ENCODE measurements at regions not wholly inside any gene's neighbourhood (a gene's known extent, or its start where the extent isn't known, plus 50 kb on each side); places are given as distances from the start of the nearest gene placed in this dataset.
A peak's percentile ranks its signal among the peaks of the same experiment; 100 is the strongest.

DNA sequence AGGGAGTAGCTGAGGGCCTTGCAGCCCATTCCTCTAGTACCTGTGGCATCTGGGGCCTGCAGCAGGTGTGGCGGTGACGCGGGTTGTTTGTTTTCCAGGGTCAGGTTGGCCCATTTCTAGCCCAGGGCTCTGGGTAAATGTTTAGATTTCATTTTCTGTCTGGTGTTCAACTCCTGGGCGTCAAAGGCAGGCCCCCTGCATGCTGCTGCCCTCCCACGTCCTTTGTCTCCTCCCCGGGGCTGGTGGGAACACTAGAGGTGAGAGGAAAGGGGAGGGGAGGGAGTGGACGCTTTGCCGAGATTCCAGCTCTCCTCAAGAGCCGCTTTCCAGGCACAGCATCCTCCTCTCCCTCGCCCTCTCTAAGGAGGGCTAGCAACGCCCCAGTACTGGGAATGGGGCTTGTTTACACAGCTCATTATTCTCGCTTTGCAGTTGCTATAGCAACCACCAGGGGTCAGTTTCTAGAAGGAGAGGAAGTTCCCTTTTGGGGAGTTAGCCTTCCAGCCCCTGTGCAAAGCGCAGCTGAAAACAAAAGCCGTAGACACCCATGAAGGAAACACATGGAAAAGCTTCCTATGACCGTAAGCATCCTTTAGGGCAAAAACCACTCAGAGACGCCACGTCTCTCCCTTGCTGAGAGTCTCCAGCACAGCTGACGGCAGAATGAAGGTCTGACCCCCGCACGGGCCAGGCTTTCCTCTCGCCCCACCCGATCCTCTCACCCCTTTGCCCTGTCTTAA, 170.6 kb downstream of the LY86 start (continued):
- no peak for TF ChIP-seq NCOA6 (IDR thresholded peaks at IDR 0.05)
- TF ChIP-seq ZKSCAN8 (CRISPR knock-in tag; IDR thresholded peaks at IDR 0.05), result no peak
- peak; percentile 76 for TF ChIP-seq BMI1 (IDR thresholded peaks at IDR 0.05; ENCODE audit: low read length)
- no peak for TF ChIP-seq TRIM24 (IDR thresholded peaks at IDR 0.05)
- TF ChIP-seq PCBP1 (IDR thresholded peaks at IDR 0.05; ENCODE audit: low read depth, low read length, poor library complexity, severe bottlenecking), result no peak
- no peak for TF ChIP-seq THRAP3 (IDR thresholded peaks at IDR 0.05; ENCODE audit: borderline replicate concordance)
- TF ChIP-seq ZNF224 (CRISPR knock-in tag; IDR thresholded peaks at IDR 0.05), result no peak
- no peak for TF ChIP-seq SIX5 (IDR thresholded peaks at IDR 0.05; ENCODE audit: borderline replicate concordance in 1 of 2, insufficient read depth in 1 of 2, low read depth in 1 of 2, low read length in 2 of 2)
- TF ChIP-seq, protein P1, sequence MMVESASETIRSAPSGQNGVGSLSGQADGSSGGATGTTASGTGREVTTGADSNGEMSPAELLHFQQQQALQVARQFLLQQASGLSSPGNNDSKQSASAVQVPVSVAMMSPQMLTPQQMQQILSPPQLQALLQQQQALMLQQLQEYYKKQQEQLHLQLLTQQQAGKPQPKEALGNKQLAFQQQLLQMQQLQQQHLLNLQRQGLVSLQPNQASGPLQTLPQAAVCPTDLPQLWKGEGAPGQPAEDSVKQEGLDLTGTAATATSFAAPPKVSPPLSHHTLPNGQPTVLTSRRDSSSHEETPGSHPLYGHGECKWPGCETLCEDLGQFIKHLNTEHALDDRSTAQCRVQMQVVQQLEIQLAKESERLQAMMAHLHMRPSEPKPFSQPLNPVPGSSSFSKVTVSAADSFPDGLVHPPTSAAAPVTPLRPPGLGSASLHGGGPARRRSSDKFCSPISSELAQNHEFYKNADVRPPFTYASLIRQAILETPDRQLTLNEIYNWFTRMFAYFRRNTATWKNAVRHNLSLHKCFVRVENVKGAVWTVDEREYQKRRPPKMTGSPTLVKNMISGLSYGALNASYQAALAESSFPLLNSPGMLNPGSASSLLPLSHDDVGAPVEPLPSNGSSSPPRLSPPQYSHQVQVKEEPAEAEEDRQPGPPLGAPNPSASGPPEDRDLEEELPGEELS (CRISPR knock-in tag; IDR thresholded peaks at IDR 0.05; ENCODE audit: borderline replicate concordance), result no peak
- TF ChIP-seq SMAD2 (IDR thresholded peaks at IDR 0.05; ENCODE audit: low read depth, low read length), result no peak
- TF ChIP-seq ZKSCAN3 (CRISPR knock-in tag; IDR thresholded peaks at IDR 0.05), result no peak
- TF ChIP-seq, protein P2, sequence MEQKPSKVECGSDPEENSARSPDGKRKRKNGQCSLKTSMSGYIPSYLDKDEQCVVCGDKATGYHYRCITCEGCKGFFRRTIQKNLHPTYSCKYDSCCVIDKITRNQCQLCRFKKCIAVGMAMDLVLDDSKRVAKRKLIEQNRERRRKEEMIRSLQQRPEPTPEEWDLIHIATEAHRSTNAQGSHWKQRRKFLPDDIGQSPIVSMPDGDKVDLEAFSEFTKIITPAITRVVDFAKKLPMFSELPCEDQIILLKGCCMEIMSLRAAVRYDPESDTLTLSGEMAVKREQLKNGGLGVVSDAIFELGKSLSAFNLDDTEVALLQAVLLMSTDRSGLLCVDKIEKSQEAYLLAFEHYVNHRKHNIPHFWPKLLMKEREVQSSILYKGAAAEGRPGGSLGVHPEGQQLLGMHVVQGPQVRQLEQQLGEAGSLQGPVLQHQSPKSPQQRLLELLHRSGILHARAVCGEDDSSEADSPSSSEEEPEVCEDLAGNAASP (IDR thresholded peaks at IDR 0.05), result no peak
- TF ChIP-seq, protein P3, sequence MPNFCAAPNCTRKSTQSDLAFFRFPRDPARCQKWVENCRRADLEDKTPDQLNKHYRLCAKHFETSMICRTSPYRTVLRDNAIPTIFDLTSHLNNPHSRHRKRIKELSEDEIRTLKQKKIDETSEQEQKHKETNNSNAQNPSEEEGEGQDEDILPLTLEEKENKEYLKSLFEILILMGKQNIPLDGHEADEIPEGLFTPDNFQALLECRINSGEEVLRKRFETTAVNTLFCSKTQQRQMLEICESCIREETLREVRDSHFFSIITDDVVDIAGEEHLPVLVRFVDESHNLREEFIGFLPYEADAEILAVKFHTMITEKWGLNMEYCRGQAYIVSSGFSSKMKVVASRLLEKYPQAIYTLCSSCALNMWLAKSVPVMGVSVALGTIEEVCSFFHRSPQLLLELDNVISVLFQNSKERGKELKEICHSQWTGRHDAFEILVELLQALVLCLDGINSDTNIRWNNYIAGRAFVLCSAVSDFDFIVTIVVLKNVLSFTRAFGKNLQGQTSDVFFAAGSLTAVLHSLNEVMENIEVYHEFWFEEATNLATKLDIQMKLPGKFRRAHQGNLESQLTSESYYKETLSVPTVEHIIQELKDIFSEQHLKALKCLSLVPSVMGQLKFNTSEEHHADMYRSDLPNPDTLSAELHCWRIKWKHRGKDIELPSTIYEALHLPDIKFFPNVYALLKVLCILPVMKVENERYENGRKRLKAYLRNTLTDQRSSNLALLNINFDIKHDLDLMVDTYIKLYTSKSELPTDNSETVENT (CRISPR knock-in tag; IDR thresholded peaks at IDR 0.05), result no peak
- no peak for TF ChIP-seq PPARD (CRISPR knock-in tag; IDR thresholded peaks at IDR 0.05)
- TF ChIP-seq PYGO2 (tag; IDR thresholded peaks at IDR 0.05), result no peak
- TF ChIP-seq POLR2G (IDR thresholded peaks at IDR 0.05; ENCODE audit: low read depth, low read length), result no peak
- no peak for TF ChIP-seq CEBPG (CRISPR knock-in tag; IDR thresholded peaks at IDR 0.05)
- TF ChIP-seq CEBPG (tag; conservative IDR thresholded peaks at IDR 0.05 in 1 of 2, IDR thresholded peaks at IDR 0.05 in 1 of 2), result no peak
- TF ChIP-seq, protein P4, sequence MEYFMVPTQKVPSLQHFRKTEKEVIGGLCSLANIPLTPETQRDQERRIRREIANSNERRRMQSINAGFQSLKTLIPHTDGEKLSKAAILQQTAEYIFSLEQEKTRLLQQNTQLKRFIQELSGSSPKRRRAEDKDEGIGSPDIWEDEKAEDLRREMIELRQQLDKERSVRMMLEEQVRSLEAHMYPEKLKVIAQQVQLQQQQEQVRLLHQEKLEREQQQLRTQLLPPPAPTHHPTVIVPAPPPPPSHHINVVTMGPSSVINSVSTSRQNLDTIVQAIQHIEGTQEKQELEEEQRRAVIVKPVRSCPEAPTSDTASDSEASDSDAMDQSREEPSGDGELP (CRISPR knock-in tag; IDR thresholded peaks at IDR 0.05; ENCODE audit: borderline replicate concordance), result peak; percentile 54; the same call in 1 of the 2 replicates
- TF ChIP-seq, protein P5, sequence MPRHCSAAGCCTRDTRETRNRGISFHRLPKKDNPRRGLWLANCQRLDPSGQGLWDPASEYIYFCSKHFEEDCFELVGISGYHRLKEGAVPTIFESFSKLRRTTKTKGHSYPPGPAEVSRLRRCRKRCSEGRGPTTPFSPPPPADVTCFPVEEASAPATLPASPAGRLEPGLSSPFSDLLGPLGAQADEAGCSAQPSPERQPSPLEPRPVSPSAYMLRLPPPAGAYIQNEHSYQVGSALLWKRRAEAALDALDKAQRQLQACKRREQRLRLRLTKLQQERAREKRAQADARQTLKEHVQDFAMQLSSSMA (CRISPR knock-in tag; IDR thresholded peaks at IDR 0.05), result no peak

Measured in K562 (cell line).